SK-N-SH treated with all-trans-retinoic acid at 6 μM for 48 hours (cell line): ENCODE measurements at regions not wholly inside any gene's neighbourhood (a gene's known extent, or its start where the extent isn't known, plus 50 kb on each side); places are given as distances from the start of the nearest gene placed in this dataset.

Source experiments
- ATAC-seq: fragments of 200-7000 bp; cut with Tn5 transposase; 3 replicates; pipeline ENCODE4 v1.9.1; 2020; ENCODE audit warnings: mild to moderate bottlenecking, moderate library complexity
- ARNTL ChIP-seq: fragments of 450-650 bp; formaldehyde crosslinking; IDR thresholded peaks from 2 replicates; pipeline ENCODE4 v1.5.0; 2020; ENCODE audit warnings: low read depth, mild to moderate bottlenecking, moderate library complexity, borderline replicate concordance
- CSDC2 ChIP-seq: fragments of 250-450 bp; sonication (Bioruptor Pico); IDR thresholded peaks from 2 replicates; pipeline ENCODE4 v1.5.0; 2020; ENCODE audit warnings: mild to moderate bottlenecking, moderate library complexity
- ESRRG ChIP-seq: fragments of 250-450 bp; sonication (Bioruptor Pico); IDR thresholded peaks from 2 replicates; pipeline ENCODE4 v1.6.1; 2021; ENCODE audit warnings: mild to moderate bottlenecking
- GLIS3 ChIP-seq: fragments of 250-450 bp; sonication (Bioruptor Pico); IDR thresholded peaks from 2 replicates; pipeline ENCODE4 v1.5.0; 2020; ENCODE audit warnings: mild to moderate bottlenecking, moderate library complexity
- ISL1 ChIP-seq: fragments of 250-450 bp; sonication (Bioruptor Pico); IDR thresholded peaks from 2 replicates; pipeline ENCODE4 v2.1.2; 2022; ENCODE audit warnings: mild to moderate bottlenecking, moderate library complexity
- OSR1 ChIP-seq: fragments of 250-450 bp; sonication (Bioruptor Pico); IDR thresholded peaks from 2 replicates; pipeline ENCODE4 v1.8.0; 2022; ENCODE audit warnings: moderate library complexity, mild to moderate bottlenecking, inconsistent platforms
- RARB ChIP-seq: fragments of 250-450 bp; sonication (Bioruptor Pico); IDR thresholded peaks from 2 replicates; pipeline ENCODE4 v1.8.0; 2021; ENCODE audit warnings: mild to moderate bottlenecking, moderate library complexity
- SNAI2 ChIP-seq: fragments of 250-450 bp; sonication (Bioruptor Pico); IDR thresholded peaks from 2 replicates; pipeline ENCODE4 v1.5.0; 2020; ENCODE audit warnings: mild to moderate bottlenecking, moderate library complexity
- TCF4 ChIP-seq: fragments of 250-450 bp; sonication (Bioruptor Pico); IDR thresholded peaks from 2 replicates; pipeline ENCODE4 v1.8.0; 2021; ENCODE audit warnings: mild to moderate bottlenecking, moderate library complexity, borderline replicate concordance
- TOX ChIP-seq: fragments of 250-450 bp; sonication (Bioruptor Pico); IDR thresholded peaks from 2 replicates; pipeline ENCODE4 v1.8.0; 2021; ENCODE audit warnings: mild to moderate bottlenecking, moderate library complexity, borderline replicate concordance
- ZC3H10 ChIP-seq: fragments of 250-450 bp; sonication (Bioruptor Pico); IDR thresholded peaks from 2 replicates; pipeline ENCODE4 v1.5.1; 2021; ENCODE audit warnings: mild to moderate bottlenecking, moderate library complexity
- ZFP3 ChIP-seq: fragments of 250-450 bp; sonication (Bioruptor Pico); IDR thresholded peaks from 2 replicates; pipeline ENCODE4 v1.5.0; 2020; ENCODE audit warnings: mild to moderate bottlenecking, moderate library complexity
- ZFP30 ChIP-seq: fragments of 450-650 bp; formaldehyde crosslinking; IDR thresholded peaks from 2 replicates; pipeline ENCODE4 v1.5.0; 2022; ENCODE audit warnings: mild to moderate bottlenecking, moderate library complexity
- ZNF565 ChIP-seq: fragments of 450-650 bp; formaldehyde crosslinking; conservative IDR thresholded peaks from 2 replicates; pipeline ENCODE4 v1.5.0; 2020; ENCODE audit warnings: low read depth, mild to moderate bottlenecking, moderate library complexity
- ZNF70 ChIP-seq: fragments of 450-650 bp; formaldehyde crosslinking; IDR thresholded peaks from 2 replicates; pipeline ENCODE4 v1.5.0; 2020; ENCODE audit warnings: mild to moderate bottlenecking, moderate library complexity
- ZNF8 ChIP-seq: fragments of 450-650 bp; formaldehyde crosslinking; IDR thresholded peaks from 2 replicates; pipeline ENCODE4 v1.5.0; 2020; ENCODE audit warnings: mild to moderate bottlenecking, moderate library complexity
- TF ChIP-seq, protein P1 (sequence below): fragments of 250-450 bp; sonication (Bioruptor Pico); IDR thresholded peaks from 2 replicates; pipeline ENCODE4 v1.5.0; 2020; ENCODE audit warnings: mild to moderate bottlenecking, moderate library complexity
- TF ChIP-seq, protein P2 (sequence below): fragments of 250-450 bp; sonication (Bioruptor Pico); IDR thresholded peaks from 2 replicates; pipeline ENCODE4 v1.8.0; 2020; ENCODE audit warnings: mild to moderate bottlenecking, moderate library complexity, borderline replicate concordance
- TF ChIP-seq, protein P3 (sequence below): fragments of 250-450 bp; sonication (Bioruptor Pico); IDR thresholded peaks from 2 replicates; pipeline ENCODE4 v1.5.1; 2021; ENCODE audit warnings: mild to moderate bottlenecking, moderate library complexity
- TF ChIP-seq, protein P4 (sequence below): fragments of 250-450 bp; sonication (Bioruptor Pico); IDR thresholded peaks from 2 replicates; pipeline ENCODE4 v1.5.1; 2020; ENCODE audit warnings: low read depth, mild to moderate bottlenecking, moderate library complexity

DNA sequence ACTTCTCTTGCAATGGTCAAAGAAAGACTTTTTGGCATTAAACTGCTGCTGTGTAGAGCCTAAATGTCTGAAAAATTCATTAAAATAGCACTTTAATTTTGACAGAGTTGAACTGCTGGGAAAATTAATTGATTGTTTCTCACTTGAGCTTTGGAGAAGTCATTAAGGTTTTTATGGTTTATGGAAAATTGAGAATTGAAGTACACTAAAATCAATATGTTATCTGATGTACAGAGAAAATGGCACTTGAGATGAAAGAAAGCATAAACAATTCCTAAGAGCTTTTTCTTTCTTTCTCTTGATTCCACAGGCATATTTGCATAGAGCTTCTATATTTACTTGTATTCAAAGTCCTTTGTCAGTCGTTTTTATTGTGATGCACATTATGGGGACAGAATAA lies 188.5 kb upstream of the CAND1 start:
- no peak for ATAC-seq

DNA sequence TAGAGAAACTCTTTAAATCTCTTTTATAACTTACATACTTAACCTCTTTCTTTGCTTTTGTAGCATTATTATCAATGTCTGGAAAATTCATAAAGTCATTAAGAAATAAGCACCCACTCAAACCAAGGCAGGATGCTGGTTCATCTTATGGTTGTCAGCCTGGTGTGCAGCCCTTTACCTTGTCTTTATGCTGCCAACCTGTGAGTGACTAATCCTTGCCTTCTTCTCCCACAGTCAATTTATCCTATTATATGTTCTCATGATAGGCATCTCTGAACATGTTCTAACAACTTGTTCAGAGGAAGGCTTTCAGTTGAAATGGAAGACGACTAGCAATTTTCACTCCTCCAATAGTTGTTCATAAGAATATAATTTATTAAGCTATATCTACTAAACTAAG lies 186.9 kb upstream of the CAND1 start:
- ATAC-seq: no peak

More for the DNA sequence above, 188.5 kb upstream of the CAND1 start:
- TF ChIP-seq, protein P1, sequence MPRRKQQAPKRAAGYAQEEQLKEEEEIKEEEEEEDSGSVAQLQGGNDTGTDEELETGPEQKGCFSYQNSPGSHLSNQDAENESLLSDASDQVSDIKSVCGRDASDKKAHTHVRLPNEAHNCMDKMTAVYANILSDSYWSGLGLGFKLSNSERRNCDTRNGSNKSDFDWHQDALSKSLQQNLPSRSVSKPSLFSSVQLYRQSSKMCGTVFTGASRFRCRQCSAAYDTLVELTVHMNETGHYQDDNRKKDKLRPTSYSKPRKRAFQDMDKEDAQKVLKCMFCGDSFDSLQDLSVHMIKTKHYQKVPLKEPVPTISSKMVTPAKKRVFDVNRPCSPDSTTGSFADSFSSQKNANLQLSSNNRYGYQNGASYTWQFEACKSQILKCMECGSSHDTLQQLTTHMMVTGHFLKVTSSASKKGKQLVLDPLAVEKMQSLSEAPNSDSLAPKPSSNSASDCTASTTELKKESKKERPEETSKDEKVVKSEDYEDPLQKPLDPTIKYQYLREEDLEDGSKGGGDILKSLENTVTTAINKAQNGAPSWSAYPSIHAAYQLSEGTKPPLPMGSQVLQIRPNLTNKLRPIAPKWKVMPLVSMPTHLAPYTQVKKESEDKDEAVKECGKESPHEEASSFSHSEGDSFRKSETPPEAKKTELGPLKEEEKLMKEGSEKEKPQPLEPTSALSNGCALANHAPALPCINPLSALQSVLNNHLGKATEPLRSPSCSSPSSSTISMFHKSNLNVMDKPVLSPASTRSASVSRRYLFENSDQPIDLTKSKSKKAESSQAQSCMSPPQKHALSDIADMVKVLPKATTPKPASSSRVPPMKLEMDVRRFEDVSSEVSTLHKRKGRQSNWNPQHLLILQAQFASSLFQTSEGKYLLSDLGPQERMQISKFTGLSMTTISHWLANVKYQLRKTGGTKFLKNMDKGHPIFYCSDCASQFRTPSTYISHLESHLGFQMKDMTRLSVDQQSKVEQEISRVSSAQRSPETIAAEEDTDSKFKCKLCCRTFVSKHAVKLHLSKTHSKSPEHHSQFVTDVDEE (CRISPR knock-in tag): no peak
- TF ChIP-seq ESRRG (CRISPR knock-in tag): no peak
- TF ChIP-seq SNAI2: no peak
- TF ChIP-seq ZFP30: no peak
- TF ChIP-seq ARNTL (CRISPR knock-in tag): no peak
- TF ChIP-seq ZNF8 (CRISPR knock-in tag): no peak
- TF ChIP-seq, protein P2, sequence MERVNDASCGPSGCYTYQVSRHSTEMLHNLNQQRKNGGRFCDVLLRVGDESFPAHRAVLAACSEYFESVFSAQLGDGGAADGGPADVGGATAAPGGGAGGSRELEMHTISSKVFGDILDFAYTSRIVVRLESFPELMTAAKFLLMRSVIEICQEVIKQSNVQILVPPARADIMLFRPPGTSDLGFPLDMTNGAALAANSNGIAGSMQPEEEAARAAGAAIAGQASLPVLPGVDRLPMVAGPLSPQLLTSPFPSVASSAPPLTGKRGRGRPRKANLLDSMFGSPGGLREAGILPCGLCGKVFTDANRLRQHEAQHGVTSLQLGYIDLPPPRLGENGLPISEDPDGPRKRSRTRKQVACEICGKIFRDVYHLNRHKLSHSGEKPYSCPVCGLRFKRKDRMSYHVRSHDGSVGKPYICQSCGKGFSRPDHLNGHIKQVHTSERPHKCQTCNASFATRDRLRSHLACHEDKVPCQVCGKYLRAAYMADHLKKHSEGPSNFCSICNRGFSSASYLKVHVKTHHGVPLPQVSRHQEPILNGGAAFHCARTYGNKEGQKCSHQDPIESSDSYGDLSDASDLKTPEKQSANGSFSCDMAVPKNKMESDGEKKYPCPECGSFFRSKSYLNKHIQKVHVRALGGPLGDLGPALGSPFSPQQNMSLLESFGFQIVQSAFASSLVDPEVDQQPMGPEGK (CRISPR knock-in tag): no peak
- TF ChIP-seq ZNF70 (CRISPR knock-in tag): no peak
- no peak for TF ChIP-seq TOX (CRISPR knock-in tag)
- no peak for TF ChIP-seq CSDC2
- TF ChIP-seq RARB: no peak
- no peak for TF ChIP-seq ZC3H10 (CRISPR knock-in tag)
- TF ChIP-seq ZNF565 (CRISPR knock-in tag): no peak

DNA sequence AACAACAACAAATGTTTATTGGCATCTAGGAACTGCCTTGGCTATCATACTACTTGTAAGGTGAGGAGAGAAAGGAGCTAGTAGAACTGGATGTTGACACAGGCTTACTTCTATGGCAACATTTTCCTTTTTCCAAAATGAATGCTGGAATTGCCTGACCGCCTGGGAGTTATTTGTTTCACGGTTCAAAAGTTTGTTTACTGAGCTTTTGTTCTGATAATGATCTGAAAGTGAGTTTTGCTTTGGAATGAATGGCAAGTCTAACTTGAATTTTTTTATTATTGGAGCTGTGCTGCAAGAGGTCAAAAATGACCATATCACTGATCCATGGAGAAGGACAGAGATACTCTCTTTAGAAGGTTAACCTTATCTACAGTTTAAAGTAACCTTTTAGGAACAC lies 183.5 kb upstream of the CAND1 start:
- TF ChIP-seq ZFP3 (CRISPR knock-in tag) (no peak), ARNTL (CRISPR knock-in tag) (no peak), ZNF8 (CRISPR knock-in tag) (no peak), ZNF70 (CRISPR knock-in tag) (no peak), ZNF565 (CRISPR knock-in tag) (no peak), ESRRG (CRISPR knock-in tag) (no peak), TOX (CRISPR knock-in tag) (no peak), ZC3H10 (CRISPR knock-in tag) (no peak), OSR1 (CRISPR knock-in tag) (no peak), ZFP30 (no peak), ISL1 (CRISPR knock-in tag) (no peak), TCF4 (CRISPR knock-in tag) (no peak), GLIS3 (CRISPR knock-in tag) (no peak)
- TF ChIP-seq, protein P3, sequence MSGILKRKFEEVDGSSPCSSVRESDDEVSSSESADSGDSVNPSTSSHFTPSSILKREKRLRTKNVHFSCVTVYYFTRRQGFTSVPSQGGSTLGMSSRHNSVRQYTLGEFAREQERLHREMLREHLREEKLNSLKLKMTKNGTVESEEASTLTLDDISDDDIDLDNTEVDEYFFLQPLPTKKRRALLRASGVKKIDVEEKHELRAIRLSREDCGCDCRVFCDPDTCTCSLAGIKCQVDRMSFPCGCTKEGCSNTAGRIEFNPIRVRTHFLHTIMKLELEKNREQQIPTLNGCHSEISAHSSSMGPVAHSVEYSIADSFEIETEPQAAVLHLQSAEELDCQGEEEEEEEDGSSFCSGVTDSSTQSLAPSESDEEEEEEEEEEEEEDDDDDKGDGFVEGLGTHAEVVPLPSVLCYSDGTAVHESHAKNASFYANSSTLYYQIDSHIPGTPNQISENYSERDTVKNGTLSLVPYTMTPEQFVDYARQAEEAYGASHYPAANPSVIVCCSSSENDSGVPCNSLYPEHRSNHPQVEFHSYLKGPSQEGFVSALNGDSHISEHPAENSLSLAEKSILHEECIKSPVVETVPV (CRISPR knock-in tag): no peak
- TF ChIP-seq, protein P4, sequence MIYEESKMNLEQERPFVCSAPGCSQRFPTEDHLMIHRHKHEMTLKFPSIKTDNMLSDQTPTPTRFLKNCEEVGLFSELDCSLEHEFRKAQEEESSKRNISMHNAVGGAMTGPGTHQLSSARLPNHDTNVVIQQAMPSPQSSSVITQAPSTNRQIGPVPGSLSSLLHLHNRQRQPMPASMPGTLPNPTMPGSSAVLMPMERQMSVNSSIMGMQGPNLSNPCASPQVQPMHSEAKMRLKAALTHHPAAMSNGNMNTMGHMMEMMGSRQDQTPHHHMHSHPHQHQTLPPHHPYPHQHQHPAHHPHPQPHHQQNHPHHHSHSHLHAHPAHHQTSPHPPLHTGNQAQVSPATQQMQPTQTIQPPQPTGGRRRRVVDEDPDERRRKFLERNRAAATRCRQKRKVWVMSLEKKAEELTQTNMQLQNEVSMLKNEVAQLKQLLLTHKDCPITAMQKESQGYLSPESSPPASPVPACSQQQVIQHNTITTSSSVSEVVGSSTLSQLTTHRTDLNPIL (CRISPR knock-in tag): no peak
- TF ChIP-seq, protein P2 (CRISPR knock-in tag): no peak
- no peak for ATAC-seq

More for the DNA sequence above, 186.9 kb upstream of the CAND1 start:
- TF ChIP-seq GLIS3 (CRISPR knock-in tag) (no peak), ZFP3 (CRISPR knock-in tag) (no peak)
- TF ChIP-seq, protein P1 (CRISPR knock-in tag): no peak
- TF ChIP-seq, protein P2 (CRISPR knock-in tag): no peak
